Spleen (tissue), 11 donors: ENCODE measurements at regions not wholly inside any gene's neighbourhood (a gene's known extent, or its start where the extent isn't known, plus 50 kb on each side); places are given as distances from the start of the nearest gene placed in this dataset.

ENCODE experiments used
- DNase-seq: peaks from one replicate; pipeline ENCODE4 v3.0.0-alpha.2; 2020
- H3K27ac ChIP-seq, 8 donors: fragments of 200-600 bp; sonication (generic) in 7 of 8; 1 replicate in 4 of 8; 2 replicates in 4 of 8; pipeline versions ENCODE4 v1.5.0 to v1.8.0; 2016 to 2021; ENCODE audit warnings: inconsistent platforms in 4 of 8, mild to moderate bottlenecking in 4 of 8, moderate library complexity in 1 of 8
- H3K27me3 ChIP-seq, 7 donors: fragments of 200-600 bp; sonication (generic) in 6 of 7; replicated peaks in 1 of 7; 1 replicate in 4 of 7; 2 replicates in 3 of 7; pipeline versions ENCODE4 v1.5.0 to v1.8.0; 2016 to 2021; ENCODE audit warnings: inconsistent platforms in 3 of 7, mild to moderate bottlenecking in 1 of 7
- H3K36me3 ChIP-seq, 6 donors: fragments of 200-600 bp; sonication (generic) in 5 of 6; 1 replicate in 4 of 6; 2 replicates in 2 of 6; pipeline versions ENCODE4 v1.5.0 to v1.8.0; 2016 to 2021; ENCODE audit warnings: inconsistent platforms in 2 of 6
- H3K4me1 ChIP-seq, 6 donors: fragments of 200-600 bp; sonication (generic) in 5 of 6; 1 replicate in 3 of 6; 2 replicates in 3 of 6; pipeline versions ENCODE4 v1.5.0 to v1.8.0; 2016 to 2021; ENCODE audit warnings: inconsistent platforms in 3 of 6
- H3K4me3 ChIP-seq, 8 donors: fragments of 200-600 bp; sonication (generic) in 7 of 8; 1 replicate in 4 of 8; 2 replicates in 4 of 8; pipeline versions ENCODE4 v1.5.0 to v1.8.0; 2016 to 2021; ENCODE audit warnings: inconsistent platforms in 4 of 8, mild to moderate bottlenecking in 4 of 8, moderate library complexity in 2 of 8
- H3K9me3 ChIP-seq, 8 donors: fragments of 200-600 bp; sonication (generic) in 7 of 8; 1 replicate in 4 of 8; 2 replicates in 4 of 8; pipeline versions ENCODE4 v1.5.0 to v1.8.0; 2016 to 2021; ENCODE audit warnings: inconsistent platforms in 4 of 8
- CTCF ChIP-seq, 11 experiments: fragments of 200-600 bp in 7 of 11; fragments of 450-650 bp in 4 of 11; sonication (generic) in 4 of 11; IDR thresholded peaks in 8 of 11; conservative IDR thresholded peaks in 3 of 11; 1 replicate in 7 of 11; 2 replicates in 4 of 11; pipeline versions ENCODE4 v1.4.0 to v1.8.0; 2016 to 2021; ENCODE audit warnings: antibody characterized with exemption in 11 of 11, inconsistent platforms in 4 of 11, mild to moderate bottlenecking in 1 of 11
- POLR2A ChIP-seq, 3 donors: fragments of 450-650 bp; IDR thresholded peaks; one replicate each; pipeline ENCODE4 v1.5.1; 2017; ENCODE audit warnings: antibody characterized with exemption in 3 of 3, mild to moderate bottlenecking in 1 of 3
- POLR2AphosphoS5 ChIP-seq, 3 donors: sonication (generic); formaldehyde crosslinking; IDR thresholded peaks; one replicate each; pipeline ENCODE4 v1.5.1; 2017; ENCODE audit warnings: antibody characterized with exemption in 3 of 3
- WGBS, 5 donors: extraction: QIAGEN DNeasy Blood & Tissue Kit in 3 of 5; methylation state at CpG; one replicate each; pipeline versions ENCODE4 v1.1.5 to v1.1.7; 2013 to 2018; 5-methylcytosine and 5-hydroxymethylcytosine counted together
- intact Hi-C: fragments of 100-400 bp; cut with DNase I; formaldehyde crosslinking; loops from one replicate; pipeline ENCODE4 v1.15.0; 2023; ENCODE audit warnings: low total_unique reads
- donor health status: healthy with polysubstance abuse.
- donor health status: DM: no; HTN: no; CAD: no; lungs with moderate emphysema.
- donor health status: DM: no; HTN: no; CAD: no.
- donor health status: Bipolar disorder and iron deficiency.
- donor health status: healthy.
- donor health status: DM: no; HTN: no; CAD: no.
- donor health status: DM: yes; HTN: yes; CAD: no.

DNA sequence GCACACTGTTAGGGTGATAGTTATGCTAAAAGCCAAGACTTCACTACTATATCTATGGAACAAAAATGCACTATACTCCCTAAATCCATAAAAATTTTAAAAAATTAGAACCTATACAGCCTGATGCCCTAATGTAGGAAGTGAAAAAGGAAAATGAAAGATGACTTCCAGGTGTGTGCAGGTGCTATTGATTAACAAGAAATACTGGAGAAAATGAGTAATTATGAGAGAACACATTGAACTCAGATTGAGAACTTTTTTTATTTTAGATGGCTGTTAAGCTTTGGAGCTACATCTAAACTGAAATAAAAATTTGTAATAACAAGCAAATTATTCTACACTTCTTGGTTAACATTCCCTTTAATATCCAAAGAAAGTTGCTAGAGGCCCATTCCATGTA, 1015.7 kb downstream of the PCDH9 start:
- no peaks in the 10 kb centered on the region for H3K27me3 ChIP-seq
- no peak overlapping the region for H3K4me3 ChIP-seq
- H3K4me1 ChIP-seq = no peaks in the 10 kb centered on the region
- H3K9me3 ChIP-seq = no peaks in the 10 kb centered on the region
- H3K36me3 ChIP-seq = no peaks in the 10 kb centered on the region
- TF ChIP-seq POLR2AphosphoS5 (IDR thresholded peaks at IDR 0.05) (no peak), POLR2A (IDR thresholded peaks at IDR 0.05) (no peak)
- intact Hi-C loops = no loop called here
- DNase-seq = no peak
- H3K27ac ChIP-seq = no peak overlapping the region

GRCh38 chr13:66212511-66212910, 1017.6 kb downstream of the PCDH9 start:
- Histone ChIP-seq H3K27me3 (no peaks in the 10 kb centered on the region), H3K27ac (no peak overlapping the region), H3K36me3 (no peaks in the 10 kb centered on the region), H3K4me1 (no peaks in the 10 kb centered on the region), H3K9me3 (no peaks in the 10 kb centered on the region), H3K4me3 (no peak overlapping the region)
- intact Hi-C loops = no loop called here
- DNase-seq = no peak
- 75 to 91% (median 80%) methylated on average over 1 of the region's 1 CpG for WGBS, 5 donors
- TF ChIP-seq POLR2A (IDR thresholded peaks at IDR 0.05) (no peak), CTCF (IDR thresholded peaks at IDR 0.05 in 8 of 11, conservative IDR thresholded peaks at IDR 0.05 in 3 of 11) (no peak), POLR2AphosphoS5 (IDR thresholded peaks at IDR 0.05) (no peak)

DNA sequence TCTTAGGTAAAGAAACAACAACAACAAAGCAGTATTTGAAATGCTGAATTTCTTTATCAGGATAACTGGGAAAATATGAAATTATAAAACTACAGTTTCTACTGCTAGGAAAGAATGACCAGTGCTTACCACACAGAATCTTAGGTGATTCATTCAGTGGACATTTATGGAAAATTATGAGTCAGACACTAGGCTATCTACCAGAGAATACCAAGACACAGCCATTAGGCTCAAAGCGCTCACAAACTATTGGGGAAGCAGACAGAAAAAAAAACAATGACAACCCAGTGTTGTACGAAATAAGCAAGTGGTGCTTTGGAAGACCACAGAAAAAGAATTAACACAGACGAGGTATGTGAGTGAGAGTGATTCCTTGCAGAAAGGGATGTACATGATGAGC, 1019.5 kb downstream of the PCDH9 start:
- no peaks in the 10 kb centered on the region for H3K27me3 ChIP-seq
- no peaks in the 10 kb centered on the region for H3K36me3 ChIP-seq
- intact Hi-C loops = no loop called here
- 67 to 90% (median 86%) methylated on average over 3 of the region's 3 CpGs for WGBS, 5 donors
- no peak overlapping the region for H3K27ac ChIP-seq
- no peaks in the 10 kb centered on the region for H3K4me1 ChIP-seq
- DNase-seq = no peak
- no peak overlapping the region for H3K4me3 ChIP-seq
- TF ChIP-seq POLR2AphosphoS5 (IDR thresholded peaks at IDR 0.05) (no peak), CTCF (IDR thresholded peaks at IDR 0.05 in 8 of 11, conservative IDR thresholded peaks at IDR 0.05 in 3 of 11) (no peak), POLR2A (IDR thresholded peaks at IDR 0.05) (no peak)
- H3K9me3 ChIP-seq = no peaks in the 10 kb centered on the region

GRCh38 chr13:66208589-66208988, 1021.5 kb downstream of the PCDH9 start:
- intact Hi-C loops = no loop called here
- no peak for DNase-seq
- no peak overlapping the region for H3K4me3 ChIP-seq
- no peaks in the 10 kb centered on the region for H3K4me1 ChIP-seq
- no peaks in the 10 kb centered on the region for H3K27me3 ChIP-seq
- no peak overlapping the region for H3K27ac ChIP-seq
- WGBS, 5 donors = 59 to 65% (median 63%) methylated on average over 3 of the region's 3 CpGs
- H3K36me3 ChIP-seq = no peaks in the 10 kb centered on the region
- no peaks in the 10 kb centered on the region for H3K9me3 ChIP-seq
- TF ChIP-seq POLR2A (IDR thresholded peaks at IDR 0.05) (no peak), CTCF (IDR thresholded peaks at IDR 0.05 in 8 of 11, conservative IDR thresholded peaks at IDR 0.05 in 3 of 11) (no peak), POLR2AphosphoS5 (IDR thresholded peaks at IDR 0.05) (no peak)

DNA sequence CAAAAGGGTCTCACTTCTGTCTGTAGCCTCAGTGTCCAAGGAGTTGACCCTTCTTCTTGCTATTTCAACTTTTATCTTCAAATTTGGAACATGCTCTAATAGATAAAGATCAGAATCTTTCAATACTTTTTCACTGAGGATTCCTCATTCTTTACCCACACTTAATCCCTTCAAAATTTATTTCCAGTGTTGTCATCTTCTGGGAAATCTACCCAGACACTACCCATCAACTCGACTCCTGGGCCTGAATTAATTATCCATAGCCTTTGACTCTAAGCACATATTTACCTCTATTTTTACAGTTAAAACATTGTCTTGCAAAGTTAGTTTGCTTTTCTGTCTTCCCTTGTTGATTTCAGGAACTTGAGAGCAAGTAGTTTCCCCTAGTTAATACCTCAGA, 1022.5 kb downstream of the PCDH9 start:
- 58 to 80% (median 68%) methylated on average over 1 of the region's 1 CpG for WGBS, 5 donors
- TF ChIP-seq POLR2A (IDR thresholded peaks at IDR 0.05) (no peak), POLR2AphosphoS5 (IDR thresholded peaks at IDR 0.05) (no peak), CTCF (IDR thresholded peaks at IDR 0.05 in 8 of 11, conservative IDR thresholded peaks at IDR 0.05 in 3 of 11) (no peak)
- H3K36me3 ChIP-seq = no peaks in the 10 kb centered on the region

More for the DNA sequence above, 1022.5 kb downstream of the PCDH9 start:
- H3K9me3 ChIP-seq = no peaks in the 10 kb centered on the region
- no peak overlapping the region for H3K27ac ChIP-seq
- H3K27me3 ChIP-seq = no peaks in the 10 kb centered on the region
- no peaks in the 10 kb centered on the region for H3K4me1 ChIP-seq
- H3K4me3 ChIP-seq = no peak overlapping the region
- no peak for DNase-seq
- intact Hi-C loops = no loop called here
